Fibroblast of lung (primary cell): ENCODE measurements at regions not wholly inside any gene's neighbourhood (a gene's known extent, or its start where the extent isn't known, plus 50 kb on each side); places are given as distances from the start of the nearest gene placed in this dataset.

Experiments
- EZH2 ChIP-seq: IDR thresholded peaks from 2 replicates; pipeline ENCODE4 v1.5.1; 2012; ENCODE audit warnings: low read length, control low read depth, mild to moderate bottlenecking; ENCODE audit errors: missing control alignments
- TF ChIP-seq, protein P1 (sequence below), 2 donors: IDR thresholded peaks in 1 of 2; conservative IDR thresholded peaks in 1 of 2; 1 replicate in 1 of 2; 2 replicates in 1 of 2; pipeline ENCODE4 v1.5.1; 2011 to 2012; ENCODE audit warnings: low read length in 2 of 2, control low read depth in 1 of 2, inconsistent platforms in 1 of 2, low read depth in 1 of 2, mild to moderate bottlenecking in 1 of 2

DNA sequence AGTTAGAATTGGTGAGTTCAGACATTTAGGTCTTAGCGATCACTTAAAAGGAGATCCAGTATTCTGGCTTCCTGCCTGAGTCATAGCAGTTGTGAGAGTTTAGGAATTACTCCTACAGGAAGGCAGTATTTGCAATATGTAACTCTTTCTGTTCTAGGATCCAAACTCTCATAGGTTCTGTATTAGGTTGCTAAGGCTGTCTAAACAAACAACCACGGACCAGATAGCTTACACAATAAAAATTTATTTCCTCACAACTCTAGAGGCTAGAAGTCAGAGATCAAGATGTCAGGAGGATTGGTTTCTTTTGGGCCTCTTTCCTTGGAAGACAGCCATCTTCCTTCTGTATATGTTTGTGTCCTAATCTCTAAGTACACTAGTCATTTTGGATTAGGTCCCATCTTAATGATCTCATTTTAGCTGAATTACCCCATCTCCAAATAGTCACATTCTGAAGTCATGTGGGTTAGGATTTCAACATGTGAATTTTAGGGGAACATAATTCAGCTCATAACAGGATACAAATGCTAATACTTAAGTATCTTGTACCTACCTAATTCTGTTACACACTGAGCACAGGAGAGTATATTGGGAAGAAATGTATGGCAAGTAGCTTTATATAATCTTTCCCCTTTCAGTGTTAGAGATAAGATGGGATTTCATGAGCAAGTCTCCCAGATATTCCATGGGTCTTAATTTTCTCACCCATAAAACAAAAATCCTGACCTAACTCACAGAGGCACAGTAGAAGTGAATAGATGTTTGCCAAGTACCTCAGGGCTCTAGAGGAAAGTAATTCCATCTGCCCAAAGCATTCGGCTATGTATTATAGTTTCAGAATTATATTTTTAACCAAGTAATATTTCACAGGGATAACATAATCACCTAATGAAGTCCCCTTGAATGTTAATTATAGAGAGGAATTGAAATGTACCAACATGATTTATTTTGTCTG is 144.4 kb downstream of the PTBP2 start:
- TF ChIP-seq, protein P1, sequence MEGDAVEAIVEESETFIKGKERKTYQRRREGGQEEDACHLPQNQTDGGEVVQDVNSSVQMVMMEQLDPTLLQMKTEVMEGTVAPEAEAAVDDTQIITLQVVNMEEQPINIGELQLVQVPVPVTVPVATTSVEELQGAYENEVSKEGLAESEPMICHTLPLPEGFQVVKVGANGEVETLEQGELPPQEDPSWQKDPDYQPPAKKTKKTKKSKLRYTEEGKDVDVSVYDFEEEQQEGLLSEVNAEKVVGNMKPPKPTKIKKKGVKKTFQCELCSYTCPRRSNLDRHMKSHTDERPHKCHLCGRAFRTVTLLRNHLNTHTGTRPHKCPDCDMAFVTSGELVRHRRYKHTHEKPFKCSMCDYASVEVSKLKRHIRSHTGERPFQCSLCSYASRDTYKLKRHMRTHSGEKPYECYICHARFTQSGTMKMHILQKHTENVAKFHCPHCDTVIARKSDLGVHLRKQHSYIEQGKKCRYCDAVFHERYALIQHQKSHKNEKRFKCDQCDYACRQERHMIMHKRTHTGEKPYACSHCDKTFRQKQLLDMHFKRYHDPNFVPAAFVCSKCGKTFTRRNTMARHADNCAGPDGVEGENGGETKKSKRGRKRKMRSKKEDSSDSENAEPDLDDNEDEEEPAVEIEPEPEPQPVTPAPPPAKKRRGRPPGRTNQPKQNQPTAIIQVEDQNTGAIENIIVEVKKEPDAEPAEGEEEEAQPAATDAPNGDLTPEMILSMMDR (conservative IDR thresholded peaks at IDR 0.05 in 1 of 2, IDR thresholded peaks at IDR 0.05 in 1 of 2; ENCODE audit: low read depth in 1 of 2, low read length in 2 of 2): no peak
- no peak for TF ChIP-seq EZH2
